ENCODE measurements at regions not wholly inside any gene's neighbourhood (a gene's known extent, or its start where the extent isn't known, plus 50 kb on each side); places are given as distances from the start of the nearest gene placed in this dataset.

GRCh38 chr19:29390742-29391141 is 135.1 kb upstream of the VSTM2B start:
- Histone ChIP-seq H3K27ac (ENCODE audit: low read depth in 1 of 2, low read length in 2 of 2) (no peak overlapping the region), H3K36me3 (ENCODE audit: insufficient read depth, low read length) (no peaks in the 10 kb centered on the region), H3K4me1 (ENCODE audit: insufficient read depth, low read length) (no peaks in the 10 kb centered on the region), H3K27me3 (ENCODE audit: control insufficient read depth in 1 of 2, insufficient read depth in 2 of 2, low read length in 2 of 2) (no peaks in the 10 kb centered on the region), H3K4me3 (ENCODE audit: low read length) (no peak overlapping the region), H3K9me3 (ENCODE audit: control insufficient read depth in 1 of 2, insufficient read depth in 1 of 2, low read length in 2 of 2) (peaks cover 11 to 27% of the 10 kb centered on the region in 2 experiments)
- intact Hi-C loops (cut with DNase I, micrococcal nuclease) = no loop called here
- Mint-ChIP-seq H3K4me1 (ENCODE audit: low read depth) (no peaks in the 10 kb centered on the region), H3K4me3 (no peak overlapping the region), H3K27ac (no peak overlapping the region), H3K27me3 (peaks cover 4% of the 10 kb centered on the region), H3K36me3 (ENCODE audit: low read depth) (no peaks in the 10 kb centered on the region), H3K9me3 (peaks cover 7% of the 10 kb centered on the region)
- DNase-seq (no peak), ATAC-seq (ENCODE audit: poor library complexity) (no peak)
- POLR2A ChIA-PET = no interaction called here
- TF ChIP-seq CTCF (IDR thresholded peaks at IDR 0.05) = no peak
- CTCF ChIA-PET = no interaction called here

- DNase-seq (no peak), ATAC-seq (ENCODE audit: poor library complexity) (no peak)
- Mint-ChIP-seq H3K9me3 (peaks cover 7% of the 10 kb centered on the region), H3K4me3 (no peak overlapping the region), H3K27me3 (peaks cover 7% of the 10 kb centered on the region), H3K36me3 (ENCODE audit: low read depth) (no peaks in the 10 kb centered on the region), H3K4me1 (ENCODE audit: low read depth) (no peaks in the 10 kb centered on the region), H3K27ac (no peak overlapping the region)
- Histone ChIP-seq H3K9me3 (ENCODE audit: control insufficient read depth in 1 of 2, insufficient read depth in 1 of 2, low read length in 2 of 2) (peaks cover 11 to 21% of the 10 kb centered on the region in 2 experiments), H3K36me3 (ENCODE audit: insufficient read depth, low read length) (no peaks in the 10 kb centered on the region), H3K27ac (ENCODE audit: low read depth in 1 of 2, low read length in 2 of 2) (no peak overlapping the region), H3K4me3 (ENCODE audit: low read length) (no peak overlapping the region), H3K27me3 (ENCODE audit: control insufficient read depth in 1 of 2, insufficient read depth in 2 of 2, low read length in 2 of 2) (no peaks in the 10 kb centered on the region), H3K4me1 (ENCODE audit: insufficient read depth, low read length) (no peaks in the 10 kb centered on the region)
- CTCF ChIA-PET = no interaction called here
- POLR2A ChIA-PET = no interaction called here
- no peak for TF ChIP-seq CTCF (IDR thresholded peaks at IDR 0.05)
- intact Hi-C loops (cut with DNase I, micrococcal nuclease) = no loop called here
Observed at GRCh38 chr19:29393915-29394460, 131.8 kb upstream of the VSTM2B start.

- H3K4me3 Mint-ChIP-seq = no peak overlapping the region
- Histone ChIP-seq H3K4me3 (ENCODE audit: low read length) (no peak overlapping the region), H3K4me1 (ENCODE audit: insufficient read depth, low read length) (no peaks in the 10 kb centered on the region), H3K27me3 (ENCODE audit: control insufficient read depth in 1 of 2, insufficient read depth in 2 of 2, low read length in 2 of 2) (no peaks in the 10 kb centered on the region), H3K9me3 (ENCODE audit: control insufficient read depth in 1 of 2, insufficient read depth in 1 of 2, low read length in 2 of 2) (peaks cover 11 to 14% of the 10 kb centered on the region in 2 experiments), H3K27ac (ENCODE audit: low read depth in 1 of 2, low read length in 2 of 2) (no peak overlapping the region), H3K36me3 (ENCODE audit: insufficient read depth, low read length) (no peaks in the 10 kb centered on the region)
- CTCF ChIA-PET = interaction anchor here (0.6 kb wide), 1 partner anchor 32 kb away, joined by 4 read pairs; no protein-coding TSS in a partner anchor
- no peaks in the 10 kb centered on the region for H3K36me3 Mint-ChIP-seq (ENCODE audit: low read depth)
- no peaks in the 10 kb centered on the region for H3K4me1 Mint-ChIP-seq (ENCODE audit: low read depth)
- POLR2A ChIA-PET = no interaction called here
- TF ChIP-seq CTCF (IDR thresholded peaks at IDR 0.05) = no peak
- H3K9me3 Mint-ChIP-seq = peaks cover 7% of the 10 kb centered on the region
- no peak overlapping the region for H3K27ac Mint-ChIP-seq
- peaks cover 19% of the 10 kb centered on the region for H3K27me3 Mint-ChIP-seq
- intact Hi-C loops (cut with DNase I, micrococcal nuclease) = no loop called here
- ATAC-seq (ENCODE audit: poor library complexity) (no peak), DNase-seq (no peak)
Observed at GRCh38 chr19:29395111-29395733, 130.6 kb upstream of the VSTM2B start.
